ENCODE measurements at regions not wholly inside any gene's neighbourhood (a gene's known extent, or its start where the extent isn't known, plus 50 kb on each side); places are given as distances from the start of the nearest gene placed in this dataset.
A peak's percentile ranks its signal among the peaks of the same experiment; 100 is the strongest.

DNA sequence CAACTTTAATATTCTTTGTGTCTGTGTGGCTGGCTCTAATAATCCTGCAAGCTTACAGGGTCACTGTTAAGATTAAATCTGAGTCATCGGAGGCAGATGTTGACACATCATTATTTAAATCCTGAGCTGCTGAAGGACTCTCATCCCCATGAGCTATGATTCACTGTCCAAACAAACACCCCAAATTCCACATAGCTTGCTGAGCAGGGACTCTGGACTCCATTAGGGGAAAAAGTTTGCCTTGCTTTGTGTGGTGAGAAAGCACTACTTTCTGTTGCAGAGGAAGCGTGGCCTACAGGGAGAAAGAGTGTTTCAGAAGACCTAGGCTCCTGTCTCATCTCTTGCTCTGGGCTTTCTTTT lies 213.7 kb downstream of the PDCD6IP start:
- TF ChIP-seq, protein P1, sequence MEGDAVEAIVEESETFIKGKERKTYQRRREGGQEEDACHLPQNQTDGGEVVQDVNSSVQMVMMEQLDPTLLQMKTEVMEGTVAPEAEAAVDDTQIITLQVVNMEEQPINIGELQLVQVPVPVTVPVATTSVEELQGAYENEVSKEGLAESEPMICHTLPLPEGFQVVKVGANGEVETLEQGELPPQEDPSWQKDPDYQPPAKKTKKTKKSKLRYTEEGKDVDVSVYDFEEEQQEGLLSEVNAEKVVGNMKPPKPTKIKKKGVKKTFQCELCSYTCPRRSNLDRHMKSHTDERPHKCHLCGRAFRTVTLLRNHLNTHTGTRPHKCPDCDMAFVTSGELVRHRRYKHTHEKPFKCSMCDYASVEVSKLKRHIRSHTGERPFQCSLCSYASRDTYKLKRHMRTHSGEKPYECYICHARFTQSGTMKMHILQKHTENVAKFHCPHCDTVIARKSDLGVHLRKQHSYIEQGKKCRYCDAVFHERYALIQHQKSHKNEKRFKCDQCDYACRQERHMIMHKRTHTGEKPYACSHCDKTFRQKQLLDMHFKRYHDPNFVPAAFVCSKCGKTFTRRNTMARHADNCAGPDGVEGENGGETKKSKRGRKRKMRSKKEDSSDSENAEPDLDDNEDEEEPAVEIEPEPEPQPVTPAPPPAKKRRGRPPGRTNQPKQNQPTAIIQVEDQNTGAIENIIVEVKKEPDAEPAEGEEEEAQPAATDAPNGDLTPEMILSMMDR (IDR thresholded peaks at IDR 0.05; ENCODE audit: unreplicated experiment): no peak
- Mint-ChIP-seq H3K4me3 (ENCODE audit: low read depth) (no peak overlapping the region), H3K9me3 (ENCODE audit: low read depth) (no peaks in the 10 kb centered on the region), H3K27me3 (peaks cover 35% of the 10 kb centered on the region), H3K27ac (peak overlapping the region; percentile 73), H3K4me1 (ENCODE audit: low read depth) (peaks cover 14% of the 10 kb centered on the region), H3K36me3 (ENCODE audit: insufficient read depth) (no peaks in the 10 kb centered on the region)
- no peak for DNase-seq (ENCODE audit: low spot score, unreplicated experiment)

GRCh38 chr3:34013818-34014570 lies 215.6 kb downstream of the PDCD6IP start:
- Mint-ChIP-seq H3K36me3 (ENCODE audit: insufficient read depth) (no peaks in the 10 kb centered on the region), H3K4me1 (ENCODE audit: low read depth) (peaks cover 14% of the 10 kb centered on the region), H3K9me3 (ENCODE audit: low read depth) (no peaks in the 10 kb centered on the region), H3K27ac (no peak overlapping the region), H3K27me3 (peaks cover 40% of the 10 kb centered on the region), H3K4me3 (ENCODE audit: low read depth) (no peak overlapping the region)
- TF ChIP-seq, protein P1 (IDR thresholded peaks at IDR 0.05; ENCODE audit: unreplicated experiment): no peak
- no peak for DNase-seq (ENCODE audit: low spot score, unreplicated experiment)

DNA sequence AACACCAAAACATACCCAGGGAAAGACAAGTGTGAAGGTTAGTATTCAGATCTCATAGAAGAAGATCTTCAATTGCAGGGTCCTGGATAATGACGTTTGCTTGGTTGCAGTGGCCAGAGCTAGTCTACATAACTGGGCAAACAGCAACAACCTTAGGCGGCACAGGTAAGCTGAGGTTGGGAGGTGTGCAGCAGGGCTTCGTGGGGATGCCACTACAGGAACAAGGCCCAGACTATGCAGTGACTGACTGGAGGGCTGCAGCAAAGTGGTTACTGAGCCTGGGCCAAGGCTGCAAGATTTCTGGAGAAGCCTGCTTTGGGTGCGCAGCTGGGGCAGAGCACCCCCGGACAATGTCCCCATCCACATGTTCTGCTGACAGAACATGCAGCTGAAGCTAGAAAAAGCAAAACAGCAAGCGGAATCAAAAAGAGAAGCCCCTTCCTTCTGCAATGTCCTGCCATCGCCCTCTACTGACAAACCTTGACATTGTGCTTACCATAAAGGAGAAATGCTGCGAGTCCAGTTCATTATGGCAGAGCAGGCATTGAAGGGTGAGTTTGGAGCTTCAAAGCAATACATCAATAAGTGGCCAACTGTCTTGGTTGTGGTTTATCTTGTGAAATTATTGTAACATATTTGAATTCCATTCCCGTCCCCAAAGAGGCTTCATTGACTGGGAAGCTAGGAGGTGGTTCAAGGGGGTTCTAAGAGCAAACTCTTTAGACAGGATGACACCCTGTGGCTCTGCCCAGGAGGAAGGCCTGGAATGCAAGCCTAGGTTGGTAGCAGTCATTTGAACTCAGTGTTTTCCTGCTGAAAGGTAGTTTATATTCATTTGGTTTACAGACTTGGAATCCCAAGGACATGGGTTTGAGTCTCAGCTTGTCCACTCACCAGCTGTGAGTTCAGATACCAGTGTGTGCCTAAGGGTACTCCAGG lies 217.0 kb downstream of the PDCD6IP start:
- Mint-ChIP-seq H3K4me1 (ENCODE audit: low read depth) (peaks cover 14% of the 10 kb centered on the region), H3K4me3 (ENCODE audit: low read depth) (no peak overlapping the region), H3K27ac (no peak overlapping the region), H3K9me3 (ENCODE audit: low read depth) (no peaks in the 10 kb centered on the region), H3K27me3 (peaks cover 48% of the 10 kb centered on the region), H3K36me3 (ENCODE audit: insufficient read depth) (no peaks in the 10 kb centered on the region)
- TF ChIP-seq, protein P1 (IDR thresholded peaks at IDR 0.05; ENCODE audit: unreplicated experiment): peak; percentile 33
- no peak for DNase-seq (ENCODE audit: low spot score, unreplicated experiment)

DNA sequence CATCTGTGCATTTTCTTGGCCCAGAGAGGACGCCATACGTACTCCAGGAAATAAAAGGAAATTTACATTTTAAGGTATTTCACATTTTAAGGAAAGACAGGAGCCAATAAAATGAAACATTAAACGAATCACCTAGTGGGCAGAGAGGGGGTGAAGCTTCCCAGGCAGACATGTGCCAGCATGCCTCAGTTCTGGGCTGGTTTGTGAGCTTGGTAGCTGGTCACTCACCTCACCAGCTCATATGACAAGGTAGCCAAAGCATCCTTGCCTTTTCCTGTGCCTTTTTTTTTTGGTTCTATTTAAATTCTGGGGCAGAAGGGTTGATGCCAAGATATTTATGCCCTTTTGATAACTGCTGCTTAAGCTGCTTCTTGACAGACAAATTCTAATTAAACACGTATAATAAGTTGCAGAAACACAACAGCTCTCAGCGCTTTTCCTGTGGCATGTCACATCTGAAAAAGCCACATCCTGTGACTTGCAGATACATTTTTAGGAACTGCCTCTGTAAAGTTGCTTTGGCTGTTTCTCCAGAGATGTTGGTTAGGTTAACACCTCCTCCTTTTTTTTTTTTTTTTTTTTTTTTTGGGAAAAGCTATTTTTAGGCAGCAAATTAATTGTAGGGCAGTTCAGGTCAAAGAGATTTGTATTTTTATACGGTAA lies 218.6 kb downstream of the PDCD6IP start:
- Mint-ChIP-seq H3K27me3 (peaks cover 58% of the 10 kb centered on the region), H3K9me3 (ENCODE audit: low read depth) (no peaks in the 10 kb centered on the region), H3K36me3 (ENCODE audit: insufficient read depth) (no peaks in the 10 kb centered on the region), H3K4me1 (ENCODE audit: low read depth) (peaks cover 11% of the 10 kb centered on the region), H3K4me3 (ENCODE audit: low read depth) (no peak overlapping the region), H3K27ac (no peak overlapping the region)
- TF ChIP-seq, protein P1 (IDR thresholded peaks at IDR 0.05; ENCODE audit: unreplicated experiment): no peak
- DNase-seq (ENCODE audit: low spot score, unreplicated experiment): no peak

DNA sequence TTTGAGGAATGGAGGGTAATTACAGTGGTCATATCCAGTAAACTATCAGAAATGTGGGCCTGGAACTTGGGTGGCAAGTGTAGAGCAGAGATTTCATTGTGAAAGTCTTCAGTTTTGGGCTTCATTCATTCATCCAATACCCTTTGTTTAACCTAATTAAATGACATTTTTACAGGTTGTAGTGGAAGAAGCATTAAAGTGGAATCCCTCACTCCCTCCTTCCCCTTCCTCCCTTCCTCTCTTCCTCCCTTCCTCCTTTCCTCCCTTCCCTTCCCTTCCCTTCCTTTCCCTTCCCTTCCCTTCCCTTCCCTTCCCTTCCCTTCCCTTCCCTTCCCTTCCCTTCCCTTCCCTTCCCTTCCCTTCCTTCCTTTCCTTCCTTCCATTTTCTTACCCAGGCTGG lies 219.3 kb downstream of the PDCD6IP start:
- H3K9me3 Mint-ChIP-seq (ENCODE audit: low read depth): no peaks in the 10 kb centered on the region
- no peaks in the 10 kb centered on the region for H3K36me3 Mint-ChIP-seq (ENCODE audit: insufficient read depth)
- peaks cover 58% of the 10 kb centered on the region for H3K27me3 Mint-ChIP-seq

More for the DNA sequence above, 219.3 kb downstream of the PDCD6IP start:
- H3K4me3 Mint-ChIP-seq (ENCODE audit: low read depth): no peak overlapping the region
- H3K27ac Mint-ChIP-seq: no peak overlapping the region
- TF ChIP-seq, protein P1 (IDR thresholded peaks at IDR 0.05; ENCODE audit: unreplicated experiment): no peak
- peaks cover 7% of the 10 kb centered on the region for H3K4me1 Mint-ChIP-seq (ENCODE audit: low read depth)
- no peak for DNase-seq (ENCODE audit: low spot score, unreplicated experiment)
